ENCODE measurements at regions not wholly inside any gene's neighbourhood (a gene's known extent, or its start where the extent isn't known, plus 50 kb on each side); places are given as distances from the start of the nearest gene placed in this dataset.
"Not testable (repeated sequence)": the region's sequence is repeated elsewhere in the genome, so short reads cannot be mapped to it uniquely, and the experiment has no call there.

DNA sequence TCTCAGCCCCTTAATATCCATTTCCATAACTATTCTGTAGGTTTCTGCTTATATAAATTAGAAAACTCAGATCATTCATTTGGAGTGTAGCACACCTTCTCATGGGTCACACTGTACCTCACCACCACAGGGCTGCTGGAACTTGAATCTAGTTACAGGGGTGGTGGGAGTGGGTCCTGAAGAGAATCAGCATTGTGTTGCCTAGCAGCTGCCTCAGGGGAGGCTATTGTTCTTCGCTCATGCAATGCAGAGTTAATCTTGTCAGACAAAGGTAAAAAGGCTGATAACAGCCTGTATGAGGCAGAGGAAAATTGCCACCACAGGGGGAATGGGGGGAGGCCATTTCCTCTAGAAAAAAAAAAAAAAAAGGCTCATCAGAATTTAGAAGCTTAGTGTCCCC lies 496.0 kb upstream of the ADGRB3 start:
- no peak for DNase-seq

DNA sequence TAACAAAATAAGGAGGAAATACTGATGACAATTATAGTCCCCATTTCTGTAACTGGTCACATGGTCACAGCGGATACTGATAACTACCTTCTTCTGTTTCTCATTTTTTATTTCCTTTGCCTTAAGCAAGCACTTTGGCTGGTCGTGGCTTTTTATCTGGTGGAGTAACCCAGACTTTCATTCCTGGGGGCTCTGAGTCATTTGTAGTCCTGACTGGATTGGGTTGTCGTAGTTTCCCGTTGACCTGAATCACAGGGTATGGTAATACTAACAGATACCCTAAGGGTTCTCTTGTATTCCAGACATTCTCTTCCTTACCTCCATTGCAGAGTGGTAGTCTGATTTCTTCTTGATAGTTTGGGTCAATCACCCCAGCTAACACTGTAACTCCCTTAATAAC lies 500.3 kb upstream of the ADGRB3 start:
- no peak for DNase-seq

DNA sequence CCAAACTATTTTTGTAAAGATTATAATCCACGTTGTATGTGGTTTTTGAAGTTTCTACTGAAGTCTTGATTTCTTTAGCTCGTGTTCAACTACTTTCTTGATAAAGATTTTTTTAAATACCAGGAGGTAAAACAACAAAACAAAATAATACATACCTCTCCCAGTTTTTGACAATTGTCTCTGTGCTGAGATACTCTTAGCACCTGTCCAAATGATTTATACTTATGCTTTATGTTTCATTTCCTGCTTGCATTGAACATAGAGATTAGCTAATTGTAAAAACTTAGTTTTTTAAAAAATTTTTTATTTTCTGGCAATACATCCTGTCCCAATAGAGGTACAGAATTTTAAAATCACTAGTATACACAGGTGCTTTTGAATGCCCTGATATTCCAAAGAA lies 506.9 kb upstream of the ADGRB3 start:
- no peak for DNase-seq

DNA sequence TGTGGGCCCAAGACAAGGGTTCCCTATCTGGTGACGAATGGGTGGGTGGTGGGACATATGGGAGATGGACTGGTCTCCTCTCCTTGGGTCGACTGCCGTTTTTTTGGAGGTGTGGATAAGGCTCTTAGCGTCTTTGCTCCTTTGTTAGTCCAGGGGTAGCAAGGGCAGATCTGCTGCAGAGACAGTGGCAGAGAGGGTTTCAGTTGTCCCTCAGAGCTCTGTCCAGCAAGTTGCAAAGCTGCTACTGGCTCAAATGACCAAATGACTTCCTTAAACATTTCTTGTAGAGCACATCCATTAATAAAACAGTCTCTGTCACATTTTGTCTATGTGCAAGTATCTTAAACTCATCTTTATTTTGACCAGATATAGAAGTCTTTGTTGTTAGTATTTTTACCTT lies 508.0 kb upstream of the ADGRB3 start:
- DNase-seq, result no peak

DNA sequence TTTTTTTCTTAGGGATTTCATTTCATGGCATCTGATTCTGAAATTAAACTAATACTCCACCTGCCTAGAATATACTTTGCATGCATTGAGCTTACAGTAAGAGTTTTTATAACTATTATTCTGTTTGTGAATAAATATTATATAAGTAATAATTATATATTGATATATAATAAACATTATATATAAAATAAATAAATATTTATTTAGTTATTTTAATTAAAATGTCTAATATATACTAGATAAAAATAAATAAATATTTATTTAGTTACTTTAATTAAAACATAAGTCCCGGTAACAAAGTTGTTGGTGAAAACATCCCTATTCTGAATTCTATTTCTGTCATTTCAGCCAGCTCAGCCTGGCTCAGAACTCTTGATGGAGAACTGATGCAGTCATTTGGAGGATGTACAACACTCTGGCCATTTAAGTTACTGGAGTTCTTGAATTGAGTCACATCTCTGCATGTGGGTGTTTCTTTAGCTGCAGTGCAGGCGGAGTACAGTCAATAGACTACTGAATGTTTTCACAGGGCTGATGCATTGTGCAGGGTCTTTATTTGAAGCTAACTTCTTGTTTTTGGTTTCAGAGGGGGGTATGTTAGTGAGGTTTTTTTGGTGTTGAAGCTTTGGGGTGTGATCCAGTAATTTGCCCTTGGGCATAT lies 508.9 kb upstream of the ADGRB3 start:
- no peak for DNase-seq

DNA sequence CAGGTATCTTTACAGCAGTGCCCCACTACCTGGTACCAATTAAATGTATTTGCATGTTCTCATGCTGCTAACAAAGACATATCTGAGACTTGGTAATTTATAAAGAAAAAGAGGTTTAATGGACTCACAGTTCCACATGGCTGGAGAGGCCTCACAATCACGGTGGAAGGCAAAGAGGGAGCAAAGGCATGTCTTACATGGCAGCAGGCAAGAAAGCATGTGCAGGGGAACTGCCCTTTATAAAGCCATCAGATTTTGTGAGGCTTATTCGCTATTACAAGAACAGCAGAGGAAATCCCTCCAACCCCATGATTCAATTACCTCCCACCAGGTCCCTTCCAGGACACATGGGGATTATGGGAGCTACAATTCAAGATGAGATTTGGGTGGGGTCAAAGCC lies 512.1 kb upstream of the ADGRB3 start:
- DNase-seq, result not testable (repeated sequence)

DNA sequence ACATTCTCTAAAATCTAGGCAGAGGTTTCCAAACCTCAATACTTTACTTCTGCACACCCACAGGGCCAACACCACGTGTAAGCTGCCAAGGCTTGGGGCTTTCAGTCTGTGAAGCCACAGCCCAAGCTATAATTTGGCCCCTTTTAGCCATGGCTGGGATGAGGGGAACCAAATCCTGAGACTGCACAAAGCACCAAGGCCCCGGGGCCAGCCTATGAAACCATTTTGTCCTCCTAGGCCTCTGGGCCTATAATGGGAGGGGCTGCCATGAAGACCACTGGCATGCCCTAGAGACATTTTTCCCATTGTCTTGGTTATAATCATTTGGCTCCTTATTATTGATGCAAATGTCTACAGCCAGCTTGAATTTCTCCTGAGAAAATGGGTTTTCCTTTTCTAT lies 513.0 kb upstream of the ADGRB3 start:
- DNase-seq, result no peak

DNA sequence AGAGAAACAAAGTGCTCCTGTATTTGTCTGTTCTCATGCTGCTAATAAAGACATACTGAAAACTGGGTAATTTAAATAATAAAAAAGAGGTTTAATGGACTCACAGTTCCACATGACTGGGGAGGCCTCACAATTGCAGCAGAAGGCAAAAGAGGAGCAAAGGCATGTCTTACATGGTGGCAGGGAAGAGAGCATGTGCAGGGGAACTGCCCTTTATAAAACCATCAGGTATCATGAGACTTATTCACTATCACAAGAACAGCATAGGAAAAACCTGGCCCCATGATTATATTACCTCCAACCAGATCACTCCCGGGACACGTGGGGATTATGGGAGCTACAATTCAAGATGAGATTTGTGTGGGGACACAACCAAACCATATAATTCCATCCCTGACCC lies 514.1 kb upstream of the ADGRB3 start:
- DNase-seq, result not testable (repeated sequence)

DNA sequence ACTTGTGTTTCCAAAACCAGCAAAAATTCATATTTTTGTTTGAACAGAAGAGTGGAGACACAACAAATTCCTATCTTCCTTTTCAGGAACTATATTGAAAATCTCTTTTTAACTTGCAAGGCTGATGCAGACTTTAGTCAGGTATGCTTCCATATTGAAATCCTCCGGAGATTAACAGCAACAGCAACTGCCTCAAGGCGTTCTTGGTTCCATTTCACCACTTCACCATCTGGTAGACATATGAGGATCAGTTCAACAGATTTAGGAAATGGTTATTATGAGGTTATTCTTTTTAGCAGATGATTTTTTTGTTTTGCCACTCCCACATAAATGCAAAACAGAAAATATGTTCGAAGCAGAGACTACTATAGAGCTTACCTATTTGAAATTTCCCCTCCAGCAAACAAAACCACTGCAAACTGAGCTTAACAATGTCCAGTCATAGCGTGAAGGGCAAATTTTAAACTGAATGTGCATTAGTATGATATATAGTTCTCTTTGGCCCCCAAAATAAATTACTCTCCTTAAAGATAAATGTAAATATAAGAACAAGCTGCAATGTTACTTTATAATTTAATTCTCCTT lies 520.5 kb upstream of the ADGRB3 start:
- no peak for DNase-seq

DNA sequence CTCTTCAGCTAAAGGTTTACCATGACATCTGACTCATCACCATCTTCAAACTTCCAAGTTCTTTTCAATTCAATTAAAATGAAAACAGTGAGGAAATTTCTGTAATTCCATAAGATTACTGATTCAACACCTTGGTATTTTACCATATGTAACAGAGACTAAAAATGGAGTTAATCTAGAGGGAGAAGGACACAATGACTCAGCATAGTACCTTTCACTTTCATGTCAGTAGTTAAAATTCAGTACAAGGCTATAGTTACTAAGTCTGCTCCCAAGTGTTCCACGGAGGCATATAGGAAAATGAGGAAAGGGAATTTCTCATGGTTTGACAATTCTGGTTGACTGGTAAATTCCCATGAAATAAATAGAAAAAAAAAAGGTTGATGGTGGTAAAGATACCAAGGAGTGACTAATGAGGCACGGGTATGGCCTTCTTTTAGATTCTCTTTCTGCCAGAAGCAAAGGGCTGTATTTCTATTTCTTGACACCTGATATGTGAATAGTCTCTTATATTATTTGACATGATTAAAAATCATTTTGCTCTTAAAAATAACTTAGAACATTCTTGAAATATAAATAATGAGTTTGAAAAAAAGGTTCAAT lies 526.7 kb upstream of the ADGRB3 start:
- no peak for DNase-seq

DNA sequence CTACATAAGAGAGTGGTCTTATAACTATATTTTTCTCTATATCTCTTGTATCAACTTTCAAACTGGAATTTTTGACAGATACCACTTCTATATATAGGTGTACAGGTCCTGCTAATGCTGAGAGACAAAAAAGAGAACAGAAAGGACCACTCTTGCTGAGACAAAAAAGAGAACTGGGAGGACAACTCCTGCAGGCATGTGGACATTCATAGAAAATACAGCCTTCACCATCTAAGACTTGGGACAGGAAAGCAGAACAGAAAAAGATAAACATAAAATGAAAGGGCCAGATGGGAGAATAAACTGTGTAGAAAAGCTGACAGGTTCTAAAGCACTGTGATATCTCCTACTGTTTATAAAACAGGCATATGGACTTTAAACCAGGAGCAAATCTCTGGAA lies 541.0 kb upstream of the ADGRB3 start:
- no peak for DNase-seq

DNA sequence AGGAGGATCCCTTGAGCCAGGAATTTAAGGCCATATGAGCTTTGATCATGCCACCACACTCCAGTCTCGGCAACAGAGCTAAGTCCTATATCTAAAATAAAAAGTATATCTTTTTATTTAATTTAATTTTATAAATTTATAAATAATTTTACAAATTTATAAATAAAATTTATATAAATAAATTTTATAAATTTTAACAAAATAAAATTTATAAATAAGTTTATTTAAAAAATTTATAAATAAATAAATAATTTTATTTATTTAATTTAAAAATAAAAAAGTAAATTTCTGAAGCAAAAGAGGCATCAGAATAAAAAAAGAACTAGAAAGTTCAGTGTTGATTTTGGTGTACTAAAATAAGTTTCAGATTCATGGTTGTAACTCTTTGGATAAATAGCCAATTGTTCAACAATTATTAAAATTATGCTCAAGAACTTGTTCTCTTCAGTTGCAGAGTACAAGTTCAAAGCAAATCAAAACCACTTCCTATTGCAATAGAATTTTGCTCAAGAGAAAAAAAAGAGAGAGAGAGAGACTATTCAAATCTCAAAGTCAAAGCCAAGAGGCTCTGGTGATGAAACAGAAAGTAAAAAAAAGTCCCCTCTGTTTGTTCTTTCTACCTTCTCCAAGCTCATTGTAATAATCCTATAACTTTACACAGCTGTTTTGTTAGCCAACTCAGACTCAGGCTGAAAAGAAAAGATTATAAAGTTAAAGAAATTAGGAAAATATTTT lies 547.5 kb upstream of the ADGRB3 start:
- peak in 1 of 2 donors; percentile 1 for DNase-seq

DNA sequence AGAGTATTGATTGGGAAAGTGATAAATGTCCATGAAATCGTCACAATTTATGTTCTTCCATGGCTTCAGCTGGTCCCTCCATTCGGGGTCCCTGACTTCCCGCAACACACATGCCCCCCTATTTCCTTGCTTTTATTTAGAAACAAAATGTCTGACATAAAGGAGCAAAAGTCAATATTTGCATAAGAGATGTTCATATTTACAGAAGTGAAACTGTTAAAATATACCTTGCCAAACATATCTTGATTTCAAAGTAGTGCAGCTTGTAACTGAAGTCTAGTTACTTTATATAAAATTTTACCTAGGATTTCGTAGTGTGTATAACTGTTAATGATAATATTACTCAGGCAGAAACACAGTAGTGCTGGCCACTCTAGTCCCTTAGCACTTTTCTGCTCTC lies 548.9 kb upstream of the ADGRB3 start:
- no peak for DNase-seq

DNA sequence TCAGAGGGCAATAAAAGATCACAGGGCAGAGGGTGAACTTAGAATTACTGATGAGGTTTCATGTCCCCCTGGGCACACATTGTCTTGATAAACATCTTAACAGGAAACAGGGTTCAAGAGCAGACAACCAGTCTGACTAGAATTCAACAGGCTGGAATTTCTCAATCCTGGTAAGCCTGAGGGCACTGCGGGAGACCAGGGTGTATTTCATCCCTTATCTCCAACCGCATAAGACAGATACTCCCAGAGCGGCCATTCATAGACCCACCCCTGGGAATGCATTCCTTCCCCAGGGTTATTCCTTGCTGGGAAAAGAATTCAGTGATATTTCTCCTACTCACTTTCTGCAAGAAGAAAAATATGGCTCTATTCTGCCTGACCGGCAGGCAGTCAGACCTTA lies 549.5 kb upstream of the ADGRB3 start:
- DNase-seq, result not testable (repeated sequence)

DNA sequence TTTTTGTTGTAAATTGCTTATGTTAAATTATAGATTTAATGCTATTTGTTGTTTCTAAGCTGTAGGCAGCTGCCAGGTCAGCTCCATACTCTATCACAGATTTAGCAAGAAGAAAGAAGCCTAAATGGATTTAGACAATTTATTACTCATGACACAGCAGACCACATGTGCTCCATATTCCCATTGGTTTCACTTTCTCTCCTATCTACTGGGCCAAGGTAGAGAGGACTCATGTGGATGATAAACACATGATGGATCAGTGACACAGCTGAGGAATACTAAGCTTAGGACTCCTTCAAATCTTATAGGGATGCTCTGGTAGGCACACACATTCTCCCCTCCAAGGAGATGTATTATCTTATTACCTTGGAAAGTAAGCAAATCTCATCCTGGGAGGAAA lies 553.0 kb upstream of the ADGRB3 start:
- DNase-seq, result no peak

DNA sequence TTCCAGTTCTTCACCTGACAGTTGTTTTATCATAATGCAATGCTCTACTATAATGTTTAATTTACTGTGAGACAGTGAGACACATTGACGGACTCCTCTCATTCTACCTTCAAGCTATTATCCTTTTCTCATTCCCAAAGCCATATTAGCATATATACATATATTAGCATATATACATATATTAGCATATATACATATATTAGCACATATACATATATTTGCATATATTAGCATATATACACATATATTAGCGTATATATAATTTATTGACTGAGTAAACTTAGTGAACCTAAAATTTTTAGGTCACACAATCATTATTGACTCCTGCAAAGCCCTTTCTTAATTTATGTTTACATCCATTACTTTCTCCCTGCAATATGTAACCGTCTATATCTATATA lies 555.0 kb upstream of the ADGRB3 start:
- no peak for DNase-seq

DNA sequence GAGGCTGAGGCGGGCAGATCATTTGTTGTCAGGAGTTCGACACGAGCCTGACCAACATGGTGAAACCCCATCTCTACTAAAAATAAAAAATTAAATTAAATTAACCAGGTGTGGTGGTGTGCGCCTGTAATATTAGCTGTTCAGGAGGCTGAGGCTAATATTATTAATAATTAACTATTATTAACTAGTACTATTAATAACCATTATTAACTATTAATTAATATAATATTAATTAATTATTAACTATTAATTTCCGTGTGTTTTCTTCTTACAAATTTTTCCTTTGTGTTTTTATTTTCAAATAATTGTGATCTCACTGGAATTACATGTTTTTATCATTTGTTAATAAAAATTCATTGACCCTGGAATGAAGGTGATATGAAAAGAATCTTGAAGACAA lies 557.4 kb upstream of the ADGRB3 start:
- no peak for DNase-seq

DNA sequence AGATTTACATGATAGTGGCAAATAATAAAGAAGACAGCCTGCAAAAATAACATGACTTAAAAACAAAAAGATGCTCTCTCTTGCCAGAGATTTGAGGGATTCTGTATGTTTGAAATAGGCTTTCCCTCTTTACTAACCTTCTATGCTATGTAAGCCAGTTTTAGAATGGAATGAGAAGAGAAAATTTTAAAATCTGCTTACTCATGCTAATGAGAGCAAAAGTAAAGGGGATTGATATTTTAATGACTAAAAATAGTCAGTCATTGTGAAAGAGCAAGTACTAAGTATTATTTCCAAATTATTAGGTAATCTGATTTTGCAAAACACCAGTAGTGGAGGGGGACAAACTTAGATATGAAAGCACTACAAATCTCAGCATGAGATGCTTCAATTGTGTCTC lies 563.3 kb upstream of the ADGRB3 start:
- no peak for DNase-seq

DNA sequence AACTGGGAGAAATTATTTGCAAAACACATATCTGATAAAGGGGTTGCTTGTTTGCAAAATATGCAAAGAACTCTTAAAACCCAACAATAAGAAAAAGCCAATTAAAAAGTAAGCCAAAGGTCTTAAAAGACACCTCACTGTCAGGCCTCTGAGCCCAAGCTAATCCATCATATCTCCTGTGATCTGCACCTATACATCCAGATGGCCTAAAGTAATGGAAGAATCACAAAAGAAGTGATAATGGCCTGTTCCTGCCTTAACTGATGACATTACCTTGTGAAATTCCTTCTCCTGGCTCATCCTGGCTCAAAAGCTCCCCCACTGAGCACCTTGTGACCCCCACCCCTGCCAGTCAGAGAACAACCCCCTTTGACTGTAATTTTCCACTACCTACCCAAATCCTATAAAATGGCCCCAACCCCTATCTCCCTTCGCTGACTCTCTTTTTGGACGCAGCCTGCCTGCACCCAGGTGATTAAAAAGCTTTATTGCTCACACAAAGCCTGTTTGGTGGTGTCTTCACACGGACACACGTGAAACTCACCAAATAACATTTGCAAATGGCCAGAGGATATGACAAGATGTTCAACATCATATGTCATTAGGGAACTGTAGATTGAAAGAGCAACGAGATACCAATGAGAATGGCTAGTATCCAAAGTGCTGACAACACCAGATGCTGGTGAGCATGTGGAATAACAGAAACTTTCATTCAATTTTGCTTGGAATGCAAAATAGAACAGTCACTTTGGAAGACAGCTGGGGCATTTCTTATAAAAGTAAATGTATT lies 565.0 kb upstream of the ADGRB3 start:
- DNase-seq, result no peak

DNA sequence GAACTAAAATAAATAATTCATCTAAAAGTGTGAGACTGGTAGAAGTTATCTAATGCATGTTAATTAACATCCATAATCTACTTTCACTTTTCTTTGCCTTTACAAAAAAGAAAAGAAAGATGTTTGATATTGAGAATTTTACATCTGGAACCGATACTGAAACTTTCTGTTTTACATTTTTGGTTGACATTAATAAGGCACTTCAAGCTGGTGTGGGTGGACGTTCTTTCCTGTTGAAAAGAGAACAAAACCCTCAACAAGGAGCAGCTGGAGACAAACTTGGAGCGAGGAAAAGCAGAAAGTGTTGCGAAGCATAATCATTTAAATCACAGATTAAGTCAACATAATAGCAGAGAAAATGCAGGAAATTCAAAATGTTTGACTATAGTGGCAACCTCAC lies 575.2 kb upstream of the ADGRB3 start:
- DNase-seq, result no peak

DNA sequence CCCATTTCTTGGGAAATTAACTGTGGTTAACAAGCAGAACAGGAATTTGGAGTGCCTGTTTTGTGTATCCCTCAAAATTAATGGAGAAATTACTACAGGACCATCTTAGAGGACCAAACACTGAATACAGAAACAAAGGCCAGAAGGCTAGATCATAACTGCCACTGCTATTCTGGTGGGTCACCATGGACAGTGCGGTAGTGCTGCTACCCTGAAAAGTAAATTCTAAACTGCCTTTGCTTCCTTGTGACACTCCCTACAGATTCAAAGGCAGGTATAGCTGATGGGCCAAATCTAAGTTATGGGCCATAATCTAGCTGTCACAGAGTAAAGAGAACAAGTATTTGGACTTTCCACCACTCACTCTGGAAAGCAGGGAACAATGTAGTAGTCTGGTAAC lies 575.8 kb upstream of the ADGRB3 start:
- no peak for DNase-seq

DNA sequence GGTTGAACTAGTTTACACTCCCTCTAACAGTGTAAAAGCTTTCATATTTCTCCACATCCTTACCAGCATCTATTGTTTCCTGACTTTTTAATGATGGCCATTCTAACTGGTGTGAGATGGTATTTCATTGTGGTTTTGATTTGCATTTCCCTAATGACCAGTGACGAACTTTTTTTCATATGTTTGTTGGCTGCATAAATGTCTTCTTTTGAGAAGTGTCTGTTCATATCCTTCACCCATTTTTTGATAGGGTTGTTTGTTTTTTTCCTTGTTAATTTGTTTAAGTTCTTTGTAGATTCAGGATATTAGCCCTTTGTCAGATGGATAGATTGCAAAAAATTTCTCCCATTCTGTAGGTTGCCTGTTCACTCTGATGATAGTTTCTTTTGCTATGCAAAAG lies 578.5 kb upstream of the ADGRB3 start:
- not testable (repeated sequence) for DNase-seq

DNA sequence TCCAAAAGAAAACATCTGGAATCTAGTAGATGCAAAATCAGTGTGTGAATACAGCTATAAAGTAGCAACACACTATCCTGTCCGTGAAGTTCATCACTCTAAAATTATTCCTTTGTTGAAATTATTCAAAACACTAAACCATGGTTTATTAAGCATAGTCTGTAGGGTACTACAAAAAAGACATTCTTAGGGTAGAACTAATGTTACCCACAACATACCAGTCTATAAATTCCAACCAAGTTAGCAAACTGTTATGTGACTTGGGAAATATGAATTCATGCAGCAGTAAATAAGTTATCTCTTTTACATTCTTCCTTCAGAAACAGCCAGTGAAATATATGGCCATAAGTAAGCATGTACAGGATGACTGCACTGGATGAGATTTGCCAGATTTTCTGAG lies 580.3 kb upstream of the ADGRB3 start:
- no peak for DNase-seq

Measured in CD4-positive, alpha-beta T cell treated with Interleukin-1 beta for 1 hour (primary cell).